VCaP (cell line): ENCODE measurements at regions not wholly inside any gene's neighbourhood (a gene's known extent, or its start where the extent isn't known, plus 50 kb on each side); places are given as distances from the start of the nearest gene placed in this dataset.
"Not testable (repeated sequence)": the region's sequence is repeated elsewhere in the genome, so short reads cannot be mapped to it uniquely, and the experiment has no call there.

Source experiments
- H3K27ac ChIP-seq: fragments of 450-650 bp; 2 replicates; pipeline ENCODE4 v1.5.1; 2017
- CTCF ChIP-seq: fragments of 450-650 bp; conservative IDR thresholded peaks from 2 replicates; pipeline ENCODE4 v1.5.1; 2017; ENCODE audit warnings: mild to moderate bottlenecking, moderate library complexity

- no peak for TF ChIP-seq CTCF
Measured at GRCh38 chrX:35362866-35363265, 420.3 kb downstream of the FAM47B start.

DNA sequence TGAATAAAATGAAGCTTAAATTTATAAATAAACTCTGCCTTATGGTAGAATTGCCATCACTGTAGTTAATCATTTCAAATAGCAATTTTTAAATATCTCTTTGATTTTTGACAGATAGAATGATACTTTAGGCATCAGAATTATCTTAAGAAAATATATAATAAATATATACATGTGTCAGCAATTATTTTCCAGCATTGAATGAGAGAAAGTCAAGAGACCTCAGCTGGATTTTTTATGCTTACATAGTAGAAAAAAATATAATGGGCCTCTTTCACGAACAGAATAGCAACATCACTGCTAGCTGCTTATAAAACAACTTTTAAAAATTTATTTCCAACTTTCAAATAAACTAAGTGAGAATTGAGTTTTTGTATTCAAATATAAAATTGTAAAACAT lies 424.0 kb upstream of the MAGEB16 start:
- no peak for TF ChIP-seq CTCF
- H3K27ac ChIP-seq: no peak overlapping the region

More at GRCh38 chrX:35362866-35363265, 420.3 kb downstream of the FAM47B start:
- H3K27ac ChIP-seq: no peak overlapping the region

DNA sequence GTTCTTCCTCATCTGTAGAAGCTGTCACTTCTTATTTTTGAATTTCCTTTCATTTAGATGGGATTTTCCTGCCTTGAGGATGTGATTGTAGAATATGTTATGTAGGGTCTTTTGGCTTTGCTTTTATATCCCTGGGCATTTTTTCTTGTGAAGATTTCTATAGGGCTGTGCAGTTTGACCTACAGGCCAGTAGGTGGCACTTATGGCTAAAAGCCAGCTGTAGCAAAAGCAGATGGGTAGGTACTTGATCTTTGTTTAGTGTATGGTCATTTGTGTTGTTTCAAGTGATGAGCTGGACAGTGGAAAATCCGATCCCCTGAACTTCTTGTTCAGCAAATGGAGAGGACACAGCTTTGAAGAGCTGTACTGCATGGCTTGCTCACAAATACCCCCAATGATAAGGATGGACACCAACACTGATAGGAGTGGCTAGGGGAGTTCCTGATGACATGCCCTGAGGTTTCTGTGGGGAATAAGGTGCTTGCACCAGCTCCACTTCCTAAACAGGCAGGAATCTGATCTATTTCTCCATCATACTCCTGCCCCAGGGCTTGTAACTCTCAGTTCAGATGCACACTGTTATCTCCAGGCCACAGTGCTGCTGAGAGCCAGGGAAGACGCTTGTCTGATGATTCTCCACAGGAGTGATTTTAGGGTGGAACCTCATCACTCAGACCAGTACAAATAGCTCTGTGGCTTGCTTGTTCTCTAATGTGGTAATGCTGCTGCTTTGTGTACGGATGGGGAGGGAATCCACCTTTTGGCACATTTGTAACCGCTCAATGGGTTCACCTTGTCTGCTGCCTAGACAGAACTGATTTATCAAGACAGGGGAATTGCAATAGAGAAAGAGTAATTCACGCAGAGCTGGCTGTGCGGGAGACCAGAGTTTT lies 417.1 kb upstream of the MAGEB16 start:
- TF ChIP-seq CTCF: peak; percentile 67
- no peak overlapping the region for H3K27ac ChIP-seq

GRCh38 chrX:35381709-35382108 lies 416.4 kb upstream of the MAGEB16 start:
- not testable (repeated sequence) for H3K27ac ChIP-seq

DNA sequence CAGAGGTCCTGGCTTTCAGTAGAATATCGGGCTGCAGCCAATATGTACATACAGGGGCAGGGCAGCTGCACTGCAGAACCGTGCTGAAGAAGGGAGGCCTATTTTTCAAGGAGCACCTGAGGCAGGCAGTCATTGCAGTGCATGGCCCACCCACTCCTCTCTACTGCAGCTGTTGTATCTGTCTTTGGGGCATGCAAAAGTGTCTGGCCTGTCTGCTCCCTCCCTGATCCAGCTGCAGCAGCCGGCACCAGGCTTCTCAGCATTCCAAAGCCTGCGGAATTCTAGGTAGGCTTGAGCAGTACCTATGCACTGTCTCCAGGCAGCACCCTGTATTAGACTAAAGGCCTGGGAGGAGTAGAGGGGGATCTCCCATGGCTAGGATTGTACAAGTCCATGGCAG lies 415.2 kb upstream of the MAGEB16 start:
- H3K27ac ChIP-seq: no peak overlapping the region
- TF ChIP-seq CTCF: no peak

DNA sequence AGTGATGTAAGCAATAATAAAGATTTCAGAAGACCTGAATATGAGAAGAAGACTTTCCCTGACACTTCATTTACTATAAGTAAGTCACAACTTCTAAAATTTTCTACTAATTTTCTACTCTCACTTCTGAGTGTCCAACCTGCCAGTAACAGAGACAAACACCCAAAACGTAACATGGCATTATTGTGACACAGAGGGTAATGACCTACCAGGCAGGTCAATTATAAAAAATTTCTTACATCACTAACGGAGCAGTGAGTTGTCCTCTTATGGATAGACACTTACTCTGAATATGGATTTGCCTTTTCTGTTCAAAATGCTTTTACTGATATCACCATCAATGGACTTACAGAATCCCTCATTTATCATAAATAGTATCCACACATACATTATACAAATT lies 405.9 kb upstream of the MAGEB16 start:
- TF ChIP-seq CTCF: no peak
- no peak overlapping the region for H3K27ac ChIP-seq

DNA sequence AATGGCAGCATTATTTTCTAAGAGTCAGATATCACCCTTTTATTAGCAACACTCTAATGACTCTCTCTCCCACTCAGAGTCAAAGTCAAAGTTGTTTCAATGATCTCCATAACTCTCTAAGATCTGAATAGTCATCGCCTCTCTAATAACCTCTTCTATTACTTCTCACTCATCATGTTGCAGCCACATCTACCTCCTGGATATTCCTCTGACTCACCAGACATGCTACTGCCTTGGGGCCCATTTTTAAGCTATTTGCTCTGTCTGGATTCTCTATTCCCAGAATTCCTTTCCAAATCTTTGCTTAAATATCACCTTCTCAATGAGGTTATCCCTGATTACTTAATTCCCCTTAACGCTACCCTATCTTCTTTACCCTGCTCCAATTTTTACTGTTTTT lies 391.8 kb upstream of the MAGEB16 start:
- TF ChIP-seq CTCF: no peak
- H3K27ac ChIP-seq: no peak overlapping the region

DNA sequence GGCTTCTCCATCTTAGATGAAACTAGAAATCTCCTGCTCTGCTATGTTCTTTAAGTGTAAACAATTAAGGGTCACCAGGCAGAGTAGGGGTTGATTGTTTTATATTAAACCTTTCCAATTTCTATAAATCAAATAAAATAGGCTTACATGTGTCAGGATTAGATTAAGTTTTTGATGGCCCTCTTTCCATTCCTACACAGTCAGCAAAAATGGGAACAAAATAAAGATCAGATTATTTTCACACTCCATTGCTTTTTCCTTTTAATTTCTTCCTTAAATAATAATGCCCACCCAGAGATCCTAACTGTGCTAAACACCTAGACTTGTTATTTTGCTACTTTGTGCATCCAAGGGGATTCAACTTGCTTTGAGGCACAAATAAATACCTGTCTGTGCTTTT lies 381.4 kb upstream of the MAGEB16 start:
- TF ChIP-seq CTCF: no peak
- no peak overlapping the region for H3K27ac ChIP-seq
